ENCODE measurements at regions not wholly inside any gene's neighbourhood (a gene's known extent, or its start where the extent isn't known, plus 50 kb on each side); places are given as distances from the start of the nearest gene placed in this dataset.

DNA sequence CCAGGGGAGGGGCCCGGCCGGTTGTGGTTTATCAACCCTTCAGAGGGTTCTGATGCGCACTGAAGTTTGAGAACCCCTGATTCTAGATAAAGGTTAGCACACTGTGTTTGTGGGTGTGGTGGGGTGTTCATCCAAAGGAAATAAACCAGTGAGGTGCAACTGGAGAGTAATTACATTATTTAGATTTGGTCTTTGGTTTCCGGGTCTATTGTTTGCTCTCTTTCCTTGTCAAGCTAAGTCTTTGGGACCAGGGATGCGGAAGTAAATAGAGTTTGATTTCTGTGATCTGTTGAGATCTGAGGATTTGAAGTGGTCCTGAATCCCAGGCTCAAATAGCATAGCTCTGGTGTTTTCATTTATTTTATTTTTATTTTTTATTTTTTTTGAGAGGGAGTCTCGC, 50.5 kb upstream of the CLMP start:
- H3K4me1 ChIP-seq (ENCODE audit: control insufficient read depth, insufficient read depth, low read length) = peaks cover 12% of the 10 kb centered on the region
- no peak overlapping the region for H3K27ac ChIP-seq (ENCODE audit: low read length)
- H3K9ac ChIP-seq (ENCODE audit: low read length in 2 of 2) = no peak overlapping the region
- no peak overlapping the region for H3K4me3 ChIP-seq (ENCODE audit: low read length in 2 of 2)
- no peaks in the 10 kb centered on the region for H3K27me3 ChIP-seq (ENCODE audit: control insufficient read depth in 1 of 2, insufficient read depth in 2 of 2, low read length in 2 of 2)
- H3K36me3 ChIP-seq (ENCODE audit: control insufficient read depth in 2 of 2, insufficient read depth in 2 of 2, low read length in 2 of 2) = no peaks in the 10 kb centered on the region
- no peaks in the 10 kb centered on the region for H3K9me3 ChIP-seq (ENCODE audit: control insufficient read depth in 2 of 2, low read length in 2 of 2)

Data from stomach smooth muscle (tissue), 2 donors.